SK-N-MC (cell line): ENCODE measurements at regions not wholly inside any gene's neighbourhood (a gene's known extent, or its start where the extent isn't known, plus 50 kb on each side); places are given as distances from the start of the nearest gene placed in this dataset.

Source experiments
- EZH2 ChIP-seq: fragments of 200-600 bp; sonication (generic); IDR thresholded peaks from one replicate; pipeline ENCODE4 v1.6.1; 2017; ENCODE audit warnings: antibody characterized with exemption
- FOXP2 ChIP-seq: optimal IDR thresholded peaks from 2 replicates; pipeline ENCODE3; 2011; ENCODE audit warnings: mild to moderate bottlenecking, moderate library complexity; ENCODE audit not compliant: insufficient read depth; ENCODE audit errors: extremely low read length, control extremely low read depth
- POLR2AphosphoS5 ChIP-seq: IDR thresholded peaks from 2 replicates; pipeline ENCODE4 v1.6.1; 2012; ENCODE audit warnings: mild to moderate bottlenecking, low read depth, low read length, borderline replicate concordance

DNA sequence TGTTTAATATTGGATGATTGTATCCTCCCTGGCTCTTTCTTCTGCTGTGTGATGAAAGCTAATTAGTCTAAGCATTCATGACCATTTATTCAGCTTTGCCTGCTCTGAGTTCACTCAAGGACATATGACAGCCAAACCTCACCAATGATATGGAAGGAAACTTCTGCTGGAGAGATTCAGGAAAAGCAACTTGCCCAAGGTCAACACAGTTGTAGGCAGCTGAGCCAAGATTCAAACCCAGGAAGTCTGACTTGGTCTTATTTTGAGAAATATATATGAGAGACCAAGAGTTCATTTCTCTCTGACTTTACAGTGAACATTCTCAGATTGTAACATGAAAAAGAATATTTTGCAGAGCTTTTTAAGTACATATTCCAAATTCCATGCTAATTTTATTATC is 1588.5 kb upstream of the PIK3C3 start:
- no peak for TF ChIP-seq POLR2AphosphoS5
- no peak for TF ChIP-seq EZH2
- TF ChIP-seq FOXP2 = no peak
